HUES6 (cell line): ENCODE measurements at regions not wholly inside any gene's neighbourhood (a gene's known extent, or its start where the extent isn't known, plus 50 kb on each side); places are given as distances from the start of the nearest gene placed in this dataset.
"Not testable (repeated sequence)": the region's sequence is repeated elsewhere in the genome, so short reads cannot be mapped to it uniquely, and the experiment has no call there.

Experiments used
- H3K27ac ChIP-seq: 2 replicates; pipeline ENCODE4 v1.7.0; 2013; ENCODE audit warnings: low read depth, mild to moderate bottlenecking, low read length, inconsistent platforms
- H3K27me3 ChIP-seq: 2 replicates; pipeline ENCODE4 v1.6.1; 2013; ENCODE audit warnings: low read length; ENCODE audit not compliant: control insufficient read depth, insufficient read depth
- H3K36me3 ChIP-seq: 2 replicates; pipeline ENCODE4 v1.6.1; 2013; ENCODE audit warnings: low read length; ENCODE audit not compliant: control insufficient read depth, insufficient read depth
- H3K4me1 ChIP-seq: 2 replicates; pipeline ENCODE4 v1.6.1; 2013; ENCODE audit warnings: low read length; ENCODE audit not compliant: control insufficient read depth, insufficient read depth
- H3K4me3 ChIP-seq: 2 replicates; pipeline ENCODE4 v1.5.1; 2013; ENCODE audit warnings: low read depth, low read length
- H3K9ac ChIP-seq: one replicate; pipeline ENCODE4 v1.6.1; 2013; ENCODE audit warnings: mild to moderate bottlenecking, low read length
- H3K9me3 ChIP-seq: 2 replicates; pipeline ENCODE4 v1.6.1; 2013; ENCODE audit warnings: low read depth, low read length; ENCODE audit not compliant: control insufficient read depth, insufficient read depth

GRCh38 chr12:18864900-18865561, 127.1 kb downstream of the CAPZA3 start:
- H3K27ac ChIP-seq = peak overlapping the region; percentile 14; the same call in 1 of the 2 replicates
- peaks cover 16% of the 10 kb centered on the region for H3K4me1 ChIP-seq
- no peak overlapping the region for H3K4me3 ChIP-seq
- H3K9ac ChIP-seq = no peak overlapping the region
- H3K27me3 ChIP-seq = no peaks in the 10 kb centered on the region
- no peaks in the 10 kb centered on the region for H3K36me3 ChIP-seq
- peaks cover 5% of the 10 kb centered on the region; the same call in 1 of the 2 replicates for H3K9me3 ChIP-seq

GRCh38 chr12:18868717-18869116, 130.8 kb downstream of the CAPZA3 start:
- peaks cover 12% of the 10 kb centered on the region for H3K4me1 ChIP-seq
- no peaks in the 10 kb centered on the region for H3K36me3 ChIP-seq
- no peaks in the 10 kb centered on the region for H3K27me3 ChIP-seq
- H3K9ac ChIP-seq = no peak overlapping the region
- no peak overlapping the region for H3K27ac ChIP-seq
- H3K4me3 ChIP-seq = no peak overlapping the region
- no peaks in the 10 kb centered on the region for H3K9me3 ChIP-seq

GRCh38 chr12:18872770-18873169, 134.9 kb downstream of the CAPZA3 start:
- H3K27me3 ChIP-seq = no peaks in the 10 kb centered on the region
- H3K4me1 ChIP-seq = peaks cover 5% of the 10 kb centered on the region; the same call in 1 of the 2 replicates
- no peak overlapping the region for H3K9ac ChIP-seq
- no peak overlapping the region for H3K4me3 ChIP-seq
- no peaks in the 10 kb centered on the region for H3K36me3 ChIP-seq
- peaks cover 17% of the 10 kb centered on the region for H3K9me3 ChIP-seq
- H3K27ac ChIP-seq = no peak overlapping the region

GRCh38 chr12:18878676-18879180, 140.8 kb downstream of the CAPZA3 start:
- Histone ChIP-seq H3K4me1 (peaks cover 8% of the 10 kb centered on the region; the same call in 1 of the 2 replicates), H3K9ac (no peak overlapping the region), H3K4me3 (no peak overlapping the region), H3K27ac (no peak overlapping the region), H3K9me3 (peaks cover 21% of the 10 kb centered on the region), H3K36me3 (no peaks in the 10 kb centered on the region), H3K27me3 (no peaks in the 10 kb centered on the region)

GRCh38 chr12:18882690-18883089, 144.8 kb downstream of the CAPZA3 start:
- Histone ChIP-seq H3K36me3 (no peaks in the 10 kb centered on the region), H3K27me3 (no peaks in the 10 kb centered on the region), H3K27ac (no peak overlapping the region), H3K9me3 (peaks cover 4% of the 10 kb centered on the region), H3K4me3 (no peak overlapping the region), H3K9ac (no peak overlapping the region), H3K4me1 (peaks cover 7% of the 10 kb centered on the region; the same call in 1 of the 2 replicates)

GRCh38 chr12:18886962-18887361, 149.0 kb downstream of the CAPZA3 start:
- Histone ChIP-seq H3K4me1 (peaks cover 21% of the 10 kb centered on the region), H3K9me3 (no peaks in the 10 kb centered on the region), H3K36me3 (no peaks in the 10 kb centered on the region), H3K27ac (no peak overlapping the region), H3K4me3 (no peak overlapping the region), H3K27me3 (no peaks in the 10 kb centered on the region), H3K9ac (no peak overlapping the region)

- H3K9ac ChIP-seq = no peak overlapping the region
- no peaks in the 10 kb centered on the region for H3K27me3 ChIP-seq
- H3K4me3 ChIP-seq = no peak overlapping the region
- no peaks in the 10 kb centered on the region for H3K36me3 ChIP-seq
- no peak overlapping the region for H3K27ac ChIP-seq
- no peaks in the 10 kb centered on the region for H3K9me3 ChIP-seq
- H3K4me1 ChIP-seq = peaks cover 21% of the 10 kb centered on the region
Measured at GRCh38 chr12:18887368-18887767, 149.4 kb downstream of the CAPZA3 start.

GRCh38 chr12:18888047-18888446, 150.1 kb downstream of the CAPZA3 start:
- Histone ChIP-seq H3K9ac (no peak overlapping the region), H3K4me1 (peaks cover 18% of the 10 kb centered on the region), H3K27ac (no peak overlapping the region), H3K4me3 (0 out of 2 replicates have a peak overlapping the region, but pooled peaks have one; percentile 18), H3K9me3 (no peaks in the 10 kb centered on the region), H3K27me3 (no peaks in the 10 kb centered on the region), H3K36me3 (no peaks in the 10 kb centered on the region)

GRCh38 chr12:18890621-18891020, 152.7 kb downstream of the CAPZA3 start:
- H3K4me3 ChIP-seq, H3K27me3 ChIP-seq, H3K27ac ChIP-seq, H3K9ac ChIP-seq, H3K36me3 ChIP-seq, H3K9me3 ChIP-seq: not testable (repeated sequence)
- peaks cover 25% of the 10 kb centered on the region for H3K4me1 ChIP-seq

GRCh38 chr12:18895540-18895939, 157.6 kb downstream of the CAPZA3 start:
- no peaks in the 10 kb centered on the region for H3K9me3 ChIP-seq
- H3K27ac ChIP-seq = peak overlapping the region; percentile 62; the same call in 1 of the 2 replicates
- no peaks in the 10 kb centered on the region for H3K27me3 ChIP-seq
- H3K4me3 ChIP-seq = peak overlapping the region; percentile 10; the same call in 1 of the 2 replicates
- H3K36me3 ChIP-seq = no peaks in the 10 kb centered on the region
- peaks cover 18% of the 10 kb centered on the region for H3K4me1 ChIP-seq
- no peak overlapping the region for H3K9ac ChIP-seq

- Histone ChIP-seq H3K27ac (peak overlapping the region; percentile 62; the same call in 1 of the 2 replicates), H3K9ac (peak overlapping the region; percentile 9), H3K4me3 (peak overlapping the region; percentile 31; the same call in 1 of the 2 replicates), H3K4me1 (peaks cover 18% of the 10 kb centered on the region), H3K9me3 (no peaks in the 10 kb centered on the region), H3K27me3 (no peaks in the 10 kb centered on the region), H3K36me3 (no peaks in the 10 kb centered on the region)
Measured at GRCh38 chr12:18895946-18896345, 158.0 kb downstream of the CAPZA3 start.
